GM19035 (cell line): ENCODE measurements at regions not wholly inside any gene's neighbourhood (a gene's known extent, or its start where the extent isn't known, plus 50 kb on each side); places are given as distances from the start of the nearest gene placed in this dataset.

Experiments used
- ATAC-seq: cut with Tn5 transposase; IDR thresholded peaks from one replicate; pipeline ENCODE4 v1.9.1; 2021; ENCODE audit not compliant: unreplicated experiment

DNA sequence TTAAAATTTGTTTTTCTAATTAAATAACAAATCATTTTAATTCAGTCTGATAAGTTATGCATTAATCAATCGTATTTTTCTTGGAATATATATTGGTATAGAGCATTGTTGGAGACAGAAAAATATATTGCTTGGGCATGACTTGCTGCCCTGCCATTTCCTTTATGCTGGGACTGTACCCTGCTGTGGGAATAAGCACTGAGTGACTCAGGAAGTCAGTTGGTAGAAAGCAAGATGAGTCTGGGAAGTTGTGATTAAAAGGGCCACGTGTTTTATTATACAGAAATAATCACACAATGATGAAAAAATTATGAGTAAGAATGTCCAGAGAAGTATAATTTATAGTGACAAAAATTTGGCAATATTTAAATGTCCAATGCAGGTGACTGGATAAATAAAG lies 139.5 kb downstream of the KIF18A start:
- no peak for ATAC-seq

DNA sequence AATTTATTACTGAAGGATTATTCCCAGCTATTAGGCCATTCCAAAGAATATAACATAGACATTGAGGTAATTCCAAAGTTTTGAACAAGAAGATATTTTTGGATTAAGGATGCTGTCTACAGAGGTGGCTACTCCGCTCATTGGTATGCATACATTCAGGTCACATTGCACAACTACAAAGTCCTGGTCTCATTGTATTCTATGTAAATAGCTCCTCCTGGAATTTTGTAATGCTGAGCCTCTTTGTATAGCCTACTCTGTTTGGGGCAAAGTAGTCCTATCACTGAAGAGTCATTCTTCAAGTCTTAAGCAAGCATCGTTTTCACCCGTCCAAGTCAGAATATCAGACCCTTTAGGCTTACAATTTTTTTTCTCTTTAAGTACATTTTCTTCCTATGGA lies 142.4 kb downstream of the KIF18A start:
- no peak for ATAC-seq

DNA sequence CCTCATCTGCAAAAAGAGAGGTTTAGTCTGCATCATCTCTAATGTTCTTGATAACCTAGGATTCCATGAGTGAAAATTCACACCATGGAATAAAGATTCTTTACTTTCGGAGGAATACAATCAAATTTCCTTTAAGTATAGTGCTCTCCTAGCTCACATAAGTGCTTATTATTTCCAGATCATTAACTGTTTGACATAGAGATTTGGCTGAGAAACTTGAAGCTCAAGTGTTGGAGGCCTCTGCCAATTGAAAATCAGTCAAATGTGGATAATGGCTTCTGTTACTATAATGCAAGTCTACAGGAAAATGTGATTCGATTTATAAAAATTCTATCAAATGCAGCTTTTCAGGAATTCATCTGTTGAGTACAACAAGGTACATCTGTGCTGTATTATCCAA lies 144.6 kb downstream of the KIF18A start:
- no peak for ATAC-seq

DNA sequence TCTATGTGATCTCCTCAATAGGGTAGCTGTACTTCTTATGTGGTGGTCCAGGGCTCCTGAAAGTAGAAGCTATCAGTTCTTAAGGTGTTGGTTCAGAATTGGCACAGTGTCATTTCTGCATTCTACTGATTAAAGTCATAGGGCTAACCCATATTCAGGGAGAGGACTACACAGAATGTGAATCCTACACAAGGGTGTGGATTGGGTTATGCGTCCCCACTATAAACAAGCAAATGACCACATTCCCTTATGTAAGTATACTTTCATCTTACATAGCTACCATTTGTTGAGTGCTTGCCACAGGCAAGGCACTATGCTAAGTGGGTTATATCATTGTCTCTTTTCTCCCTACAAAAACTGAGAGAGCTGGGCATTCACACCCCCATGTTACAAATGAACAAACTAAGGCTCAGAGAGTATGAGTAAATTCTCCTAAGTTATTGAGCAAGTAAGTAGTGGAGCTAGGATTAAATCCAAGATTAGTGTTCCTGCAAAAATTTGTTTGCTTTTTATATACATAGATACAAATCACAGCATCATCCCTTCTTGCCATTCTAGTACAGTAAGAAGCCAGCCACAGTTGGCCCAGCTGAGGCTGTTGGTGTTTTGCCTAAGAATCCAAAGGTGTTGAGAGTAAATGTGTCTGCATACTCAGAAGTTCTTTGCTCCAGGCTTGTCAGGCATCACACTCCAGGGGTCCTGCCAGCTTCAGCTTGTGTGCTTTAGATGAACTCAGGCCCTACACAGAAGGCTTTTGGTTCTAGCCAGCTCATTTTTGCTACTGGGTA lies 157.8 kb downstream of the KIF18A start:
- no peak for ATAC-seq

DNA sequence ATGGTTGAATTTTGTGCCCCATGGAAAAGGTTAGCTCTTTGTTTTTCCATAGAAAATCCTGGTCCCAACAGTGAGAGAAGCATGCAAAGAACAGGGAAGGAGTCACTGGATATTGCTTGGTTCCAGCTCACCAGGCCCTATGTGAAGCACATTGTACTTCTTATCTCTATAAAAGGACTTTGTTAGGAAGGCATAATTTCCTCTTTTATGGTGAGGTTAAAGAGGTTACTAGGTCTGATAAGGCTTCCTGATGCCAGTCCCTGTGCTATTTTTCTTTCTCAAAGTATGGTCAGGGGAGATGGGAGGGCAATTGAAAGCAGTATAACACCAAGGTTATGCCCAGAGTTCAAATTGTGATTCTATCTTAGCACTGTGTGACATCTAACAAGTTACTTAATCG lies 162.6 kb downstream of the KIF18A start:
- ATAC-seq, result no peak

DNA sequence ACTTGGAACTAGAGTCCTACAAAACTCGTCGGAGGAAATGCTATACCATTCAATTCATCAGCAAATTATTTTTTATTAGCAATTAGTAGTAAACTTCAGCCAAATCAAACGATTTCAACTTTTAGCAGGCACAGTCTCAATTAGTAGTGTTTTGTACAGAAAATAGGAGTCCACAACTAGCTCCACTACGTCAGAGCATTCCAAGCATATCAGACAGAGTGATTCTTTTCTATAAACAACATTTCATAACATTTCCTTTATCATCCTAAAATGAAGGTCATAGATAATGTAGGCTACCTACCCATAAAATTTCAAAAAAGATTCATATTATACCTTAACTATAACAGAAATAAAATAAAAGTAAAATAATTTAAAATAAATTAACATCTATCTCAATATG lies 169.9 kb downstream of the KIF18A start:
- ATAC-seq, result no peak

DNA sequence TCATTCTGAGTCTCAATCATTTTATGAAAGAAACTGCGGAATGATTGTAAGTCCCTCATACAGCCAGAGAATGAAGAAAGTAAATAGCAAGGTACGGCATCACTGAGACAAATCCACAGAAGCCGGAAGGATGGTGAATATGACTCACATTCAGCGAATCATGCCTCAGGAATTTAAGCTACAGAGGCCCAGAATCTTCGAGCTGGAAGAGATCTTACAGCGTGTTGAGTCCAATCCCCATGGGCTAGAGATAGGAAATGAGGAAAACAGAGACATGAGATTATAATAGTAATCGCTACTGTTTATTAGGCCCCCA lies 173.2 kb downstream of the KIF18A start:
- no peak for ATAC-seq

DNA sequence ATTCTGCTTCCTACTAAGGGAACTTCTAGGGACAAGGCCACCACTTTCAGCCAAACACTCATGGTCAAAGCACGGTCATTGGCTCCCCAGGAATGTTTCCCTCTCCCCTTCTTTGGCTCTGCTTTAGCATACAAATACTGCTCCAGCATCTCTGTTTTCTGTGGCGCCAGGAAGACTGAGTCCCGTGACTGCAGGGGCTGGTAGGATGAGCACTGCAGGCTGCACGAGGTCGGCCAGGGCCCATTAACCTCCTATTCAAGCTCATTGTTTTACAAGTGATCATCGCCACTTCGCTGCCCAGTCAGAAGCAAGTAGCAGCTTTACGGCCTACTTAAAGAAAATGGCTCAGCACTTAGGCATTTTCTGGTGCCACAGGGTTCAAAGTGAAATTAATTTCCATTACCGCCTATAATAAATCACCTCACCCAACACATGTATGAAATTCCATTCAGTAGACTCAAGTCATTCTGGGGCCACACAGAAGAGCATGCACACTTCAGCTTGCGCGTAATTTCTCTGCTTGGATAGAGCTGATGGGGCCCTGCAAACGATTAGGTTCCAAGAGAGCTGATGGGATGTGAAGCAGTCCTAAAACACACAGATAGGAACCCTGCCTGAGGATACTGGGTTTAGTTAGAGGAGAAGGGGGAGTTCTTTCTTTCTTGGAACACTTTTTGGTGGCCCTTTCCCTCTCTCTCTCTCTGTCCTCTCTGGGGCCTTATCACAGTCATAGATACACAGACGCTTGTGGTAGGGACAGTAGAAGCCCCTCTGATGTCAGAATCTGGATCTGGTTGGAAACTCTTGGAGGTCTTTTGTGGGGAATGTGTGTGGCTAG lies 173.7 kb downstream of the KIF18A start:
- ATAC-seq, result no peak

DNA sequence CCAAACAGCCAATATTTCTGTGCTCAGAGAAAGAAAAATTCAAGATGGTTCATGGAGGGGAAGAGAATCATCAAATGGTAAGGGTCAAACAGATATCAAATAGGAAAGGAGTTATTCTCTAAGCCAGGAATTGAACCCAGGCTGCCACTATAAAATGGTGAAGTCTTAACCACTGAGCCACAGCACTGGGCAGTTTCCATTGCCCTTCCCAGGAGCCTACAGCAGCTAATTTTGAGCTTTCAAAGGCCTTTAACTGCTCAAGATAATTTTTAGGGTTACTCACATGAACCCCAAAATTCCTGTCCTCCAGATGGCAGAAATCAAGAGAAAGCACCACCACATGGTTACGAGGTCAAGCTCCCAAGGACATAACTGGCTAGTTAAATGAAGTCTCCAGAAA lies 176.2 kb downstream of the KIF18A start:
- ATAC-seq, result no peak

DNA sequence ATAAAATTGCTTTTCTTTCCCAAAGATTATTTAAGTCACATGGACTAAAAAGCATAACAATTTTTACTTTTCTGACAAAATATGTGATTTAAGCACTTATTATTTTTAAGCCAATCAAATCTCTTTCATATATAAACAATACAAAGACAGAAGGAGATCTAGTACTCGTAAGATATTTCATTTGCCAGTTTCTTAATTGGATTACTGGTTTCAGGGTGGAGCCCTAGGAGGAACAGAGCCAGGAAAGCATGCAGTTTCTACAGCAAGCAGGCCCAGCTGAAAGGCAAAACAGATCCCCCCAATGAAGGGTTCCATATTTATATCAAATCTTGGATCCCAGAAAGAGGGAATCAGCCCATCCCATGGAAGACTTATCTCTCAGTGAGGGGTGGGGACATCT lies 177.0 kb downstream of the KIF18A start:
- ATAC-seq, result no peak

DNA sequence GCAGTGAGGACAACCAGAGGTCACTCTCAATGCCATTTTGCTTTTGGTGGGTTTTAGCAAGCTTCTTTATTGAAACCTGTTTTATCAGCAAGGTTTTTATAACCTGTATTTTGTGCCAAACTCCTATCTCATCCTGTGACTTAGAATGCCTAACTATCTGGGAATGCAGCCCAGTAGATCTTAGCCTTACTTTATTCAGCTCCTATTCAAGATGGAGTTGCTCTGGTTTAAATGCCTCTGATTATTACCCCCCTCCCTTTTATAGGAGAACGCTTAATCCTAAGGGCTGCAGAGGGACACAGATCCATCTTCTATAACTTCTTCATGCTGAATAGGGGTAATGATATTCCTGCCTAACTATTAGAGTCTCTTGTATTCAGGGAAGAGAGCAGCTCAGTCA lies 179.1 kb downstream of the KIF18A start:
- no peak for ATAC-seq

DNA sequence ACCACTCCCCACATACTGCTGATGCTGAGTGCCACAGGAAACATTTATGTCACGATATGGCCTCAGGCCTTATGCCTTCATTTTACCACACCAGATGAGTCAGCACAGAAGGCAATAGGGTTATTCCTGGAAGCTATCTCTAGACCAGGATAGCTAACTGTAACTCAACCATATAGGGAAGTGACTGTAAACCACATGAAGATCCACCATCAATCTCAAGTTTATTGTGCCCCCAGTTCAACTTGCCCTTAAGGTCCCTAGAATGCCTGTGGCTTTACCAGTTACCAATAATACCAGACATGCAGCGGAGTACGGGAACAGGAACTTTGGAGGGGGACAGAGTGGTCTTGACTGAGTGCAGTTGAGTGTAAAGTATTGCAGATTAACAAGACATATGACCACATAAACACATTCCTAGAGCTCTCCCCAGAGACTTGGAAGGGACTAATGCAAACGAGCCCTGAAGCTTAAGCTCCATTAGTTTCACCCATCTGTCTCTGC lies 180.9 kb downstream of the KIF18A start:
- no peak for ATAC-seq

DNA sequence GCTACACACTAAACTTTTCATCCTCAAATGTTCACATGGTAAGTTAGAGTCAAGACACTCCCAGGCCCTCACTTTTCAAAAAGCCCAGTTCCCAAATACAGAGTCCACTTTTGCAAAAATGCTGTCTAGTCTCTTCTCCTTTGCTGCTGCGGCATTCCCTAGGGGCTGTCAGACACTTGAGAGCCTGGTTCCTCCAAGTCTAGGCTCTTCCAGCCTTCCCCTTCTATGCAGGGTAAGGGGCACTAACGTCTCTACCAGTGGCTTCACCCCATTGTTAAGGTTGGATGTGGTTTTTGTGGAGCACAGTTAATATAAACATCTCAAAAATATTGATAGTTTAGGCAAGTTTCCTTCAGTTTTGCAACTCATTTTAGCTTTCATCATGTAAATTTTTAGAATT lies 181.5 kb downstream of the KIF18A start:
- no peak for ATAC-seq

DNA sequence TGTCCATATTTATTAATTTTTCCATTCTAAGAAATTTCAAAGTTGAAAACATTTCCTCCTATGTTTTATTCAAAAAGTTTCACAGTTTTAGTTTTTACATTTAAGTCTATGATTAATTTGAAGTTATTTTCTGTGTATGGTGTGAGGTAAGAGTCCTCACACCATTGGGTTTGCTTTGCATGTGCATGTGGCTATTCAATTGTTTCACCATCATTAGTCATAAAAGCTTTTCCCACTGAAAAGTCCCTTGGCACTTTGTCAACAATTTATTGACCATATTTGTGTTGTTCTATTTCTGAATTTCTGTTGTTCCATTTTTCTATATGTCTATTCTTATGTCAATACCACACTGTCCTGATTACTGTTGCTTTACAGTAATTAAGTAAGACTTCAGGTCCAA lies 186.5 kb downstream of the KIF18A start:
- no peak for ATAC-seq

DNA sequence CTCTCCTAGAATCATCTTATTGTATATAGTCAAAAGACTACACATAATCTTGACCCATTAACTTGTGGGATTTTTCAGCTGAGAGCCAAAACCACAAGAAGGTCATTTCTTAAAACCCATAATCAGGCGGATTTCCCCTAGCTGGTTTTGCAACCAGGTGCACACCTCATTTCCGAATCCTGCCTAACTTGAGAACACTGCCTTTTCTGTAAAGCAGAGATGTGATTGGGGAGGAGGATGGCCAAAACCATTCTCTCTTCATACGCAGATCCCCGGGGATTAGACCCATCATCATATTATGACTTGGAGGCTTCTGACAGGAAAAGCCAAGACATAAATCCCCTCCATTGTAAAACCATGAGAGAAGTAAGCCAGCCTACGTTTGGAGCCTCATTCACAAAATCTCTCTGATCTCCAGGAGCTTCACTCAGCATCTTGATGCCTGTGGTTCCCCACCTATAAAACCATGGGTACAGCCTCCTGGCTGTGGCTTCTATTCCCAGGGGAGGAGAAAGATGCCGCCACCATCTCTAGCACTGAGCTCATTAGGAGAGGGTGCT lies 191.3 kb downstream of the KIF18A start:
- peak; percentile 93 for ATAC-seq

DNA sequence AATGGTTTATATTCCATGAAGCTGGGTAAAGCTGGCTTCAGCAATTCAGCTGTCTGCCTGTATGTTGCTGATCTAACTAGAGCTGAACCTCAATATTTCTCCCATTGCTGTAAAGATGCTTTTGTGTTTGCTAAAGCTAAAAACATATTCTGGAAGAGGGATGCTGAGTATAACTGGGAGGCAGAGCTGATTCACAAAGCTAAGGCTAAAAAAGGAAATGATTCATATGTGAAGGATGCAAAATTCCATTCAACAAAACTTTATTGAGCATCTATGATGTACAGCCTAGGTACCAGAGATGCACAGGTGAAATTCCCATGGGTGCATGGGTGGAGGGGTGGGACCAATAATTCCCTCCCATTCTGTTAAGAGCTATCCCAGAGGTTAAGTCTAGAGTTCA lies 193.9 kb downstream of the KIF18A start:
- ATAC-seq, result no peak

DNA sequence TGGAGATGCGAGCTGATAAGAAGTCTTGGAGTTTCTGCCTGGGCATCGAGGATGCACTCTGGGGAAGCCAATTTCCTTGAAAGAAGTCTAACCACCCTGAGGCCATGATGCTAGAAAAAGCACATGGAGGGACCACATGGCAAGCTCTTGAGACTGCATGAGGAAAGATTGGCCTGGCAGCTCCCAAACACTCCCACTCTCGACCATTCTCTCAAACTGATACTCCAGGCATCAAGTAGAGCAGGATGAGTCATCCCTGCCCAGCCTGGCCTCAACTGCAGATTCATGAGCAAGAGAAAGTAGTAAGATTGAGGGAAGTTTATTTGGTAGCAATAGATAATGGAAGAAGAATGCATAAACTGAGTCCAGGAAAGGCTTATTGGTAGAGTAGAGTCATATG lies 194.3 kb downstream of the KIF18A start:
- no peak for ATAC-seq

DNA sequence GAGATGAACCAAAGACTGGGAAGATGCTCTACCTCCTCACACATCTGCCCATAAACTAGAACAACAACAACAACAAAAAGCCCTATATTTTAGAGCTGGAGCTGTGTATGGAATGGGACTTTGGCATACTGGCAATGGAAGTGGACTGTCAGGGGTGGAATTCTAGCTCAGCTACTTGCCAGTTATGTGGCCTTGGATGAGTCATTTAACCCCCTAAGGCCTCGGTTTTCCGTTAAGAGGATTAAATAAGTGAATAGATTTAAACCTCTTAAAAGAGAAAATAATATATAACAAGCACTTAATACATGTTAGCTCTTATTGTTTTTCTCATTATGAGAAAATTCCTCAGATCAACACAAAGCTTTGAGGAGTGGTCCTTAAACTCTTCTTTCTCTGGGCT lies 195.0 kb downstream of the KIF18A start:
- ATAC-seq, result no peak

DNA sequence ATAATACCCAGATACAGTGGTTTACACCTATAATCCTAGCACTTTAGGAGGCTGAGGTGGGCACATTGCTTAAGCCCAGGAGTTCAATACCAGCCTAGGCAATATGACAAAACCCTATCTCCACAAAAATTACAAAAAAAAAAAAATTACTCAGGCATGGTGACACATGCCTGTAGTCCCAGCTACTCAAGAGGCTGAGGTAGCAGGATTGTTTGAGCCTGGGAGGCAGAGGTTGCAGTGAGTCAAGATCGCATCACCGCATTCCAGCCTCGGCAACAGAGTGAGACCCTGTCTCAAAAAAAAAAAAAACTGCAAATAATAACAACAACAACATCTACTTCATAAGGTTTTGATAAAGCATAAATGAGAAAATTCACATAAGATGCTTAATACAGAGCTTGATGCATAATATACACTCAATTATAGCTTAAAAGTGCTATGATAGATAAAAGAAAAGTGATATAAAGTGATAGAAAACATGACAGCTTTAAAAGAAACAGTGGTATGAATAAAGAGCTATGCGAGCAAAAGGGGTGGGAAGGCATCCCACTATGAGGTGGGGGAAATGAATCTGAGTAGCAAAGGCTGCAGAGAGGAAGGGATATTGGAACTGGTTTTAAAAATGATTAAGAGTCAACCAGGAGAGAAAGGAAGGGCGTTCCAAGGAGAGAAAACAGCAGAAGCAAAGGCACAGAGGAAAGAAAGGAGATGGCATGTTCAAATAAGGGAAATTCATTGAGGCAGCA lies 197.6 kb downstream of the KIF18A start:
- no peak for ATAC-seq

DNA sequence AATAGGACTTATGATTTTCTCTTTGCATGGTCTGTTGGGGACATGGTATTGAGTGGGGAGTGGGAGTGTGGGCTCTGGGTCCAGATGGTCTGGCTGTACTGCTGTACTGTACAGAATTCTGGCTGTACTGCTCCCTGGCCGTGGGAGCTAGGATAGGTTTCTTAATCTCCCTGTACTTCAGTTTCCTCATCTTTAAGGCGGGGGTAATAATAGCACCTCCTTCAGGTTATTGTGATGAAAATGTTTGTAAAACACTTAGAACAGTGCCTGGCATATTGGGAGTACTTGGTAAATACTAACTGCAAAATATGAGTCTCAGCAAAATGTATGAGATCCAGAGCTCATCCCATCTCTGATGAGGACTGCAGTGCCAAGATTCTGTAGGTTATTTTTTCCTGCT lies 198.6 kb downstream of the KIF18A start:
- no peak for ATAC-seq

DNA sequence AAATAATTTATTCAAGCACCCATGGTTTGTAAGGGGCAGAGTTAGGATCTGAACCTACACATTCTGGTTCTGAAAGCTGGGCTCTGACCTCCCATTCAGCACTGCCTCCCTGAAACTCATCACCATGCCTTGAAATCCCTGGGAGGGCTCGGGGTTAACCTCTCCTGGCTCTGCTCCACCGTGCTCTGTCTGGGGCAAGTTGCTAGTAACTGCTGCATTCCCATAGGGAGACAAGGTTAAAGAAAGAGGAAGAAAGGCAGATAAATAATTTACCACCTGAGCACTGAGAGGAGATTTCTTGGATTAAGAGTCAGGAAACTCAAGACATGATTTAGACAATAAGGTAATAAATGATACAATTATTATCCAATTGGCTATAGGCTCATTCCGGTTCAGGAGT lies 199.3 kb downstream of the KIF18A start:
- ATAC-seq, result no peak
